GM03348 (cell line): ENCODE measurements at regions not wholly inside any gene's neighbourhood (a gene's known extent, or its start where the extent isn't known, plus 50 kb on each side); places are given as distances from the start of the nearest gene placed in this dataset.

ENCODE experiments used
- DNase-seq: peaks from one replicate; pipeline ENCODE4 v3.0.0; 2012; ENCODE audit warnings: low spot score

DNA sequence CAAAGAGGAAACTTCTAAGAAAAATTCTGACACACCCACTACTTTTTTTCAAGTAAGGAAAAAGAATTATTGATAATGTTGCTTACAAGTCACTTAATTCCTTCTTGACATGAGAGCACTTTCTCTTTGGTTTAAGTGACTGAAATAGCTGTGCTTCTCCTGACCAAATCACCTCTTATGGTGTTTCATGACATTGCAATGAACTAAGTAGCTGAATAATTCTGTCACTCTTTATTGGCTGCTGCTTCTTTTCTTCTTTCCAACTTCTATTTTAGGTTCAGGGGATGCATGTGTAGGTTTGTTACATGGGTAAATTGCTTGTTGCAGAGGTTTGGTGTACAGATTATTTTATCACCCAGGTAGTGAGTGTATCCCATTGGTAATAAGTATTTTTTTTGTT lies 447.6 kb upstream of the NETO1 start:
- DNase-seq: no peak

DNA sequence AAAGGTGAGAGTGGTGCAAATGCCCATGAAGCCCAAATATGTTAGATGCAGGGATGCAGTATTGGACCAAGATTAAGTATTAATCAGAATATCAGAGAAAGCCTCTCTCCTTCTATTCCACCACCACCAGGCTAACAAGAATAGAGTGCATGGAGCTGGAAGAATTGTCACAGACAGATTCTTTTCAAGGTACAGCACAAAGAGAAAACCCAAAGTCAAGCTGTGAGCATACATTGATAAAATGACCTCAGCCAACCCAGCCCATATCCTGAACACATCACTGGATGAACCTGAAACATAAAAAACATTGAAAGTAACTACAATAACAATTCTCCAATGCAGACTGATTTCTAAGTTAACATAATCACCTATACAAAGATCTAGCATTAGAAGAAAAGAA lies 445.7 kb upstream of the NETO1 start:
- DNase-seq: no peak

DNA sequence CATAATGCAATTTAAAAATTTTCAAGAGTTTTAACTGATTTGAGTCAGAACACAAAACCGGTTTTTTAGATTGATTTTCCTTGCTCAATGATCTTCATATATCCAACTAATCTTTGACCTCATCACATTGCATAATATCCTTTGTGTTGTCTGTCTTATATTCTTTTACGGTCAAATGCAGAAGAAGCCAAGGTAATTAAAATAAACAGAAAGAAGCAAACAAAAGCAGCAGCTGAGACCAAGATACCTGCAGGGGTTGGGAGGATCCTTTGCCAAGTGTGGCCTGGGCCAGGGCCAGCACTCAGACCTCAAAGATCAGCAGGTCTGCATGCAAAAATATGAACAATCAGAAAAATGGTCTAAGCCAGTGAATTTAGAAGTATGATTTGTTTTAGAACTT lies 428.9 kb upstream of the NETO1 start:
- DNase-seq: no peak

DNA sequence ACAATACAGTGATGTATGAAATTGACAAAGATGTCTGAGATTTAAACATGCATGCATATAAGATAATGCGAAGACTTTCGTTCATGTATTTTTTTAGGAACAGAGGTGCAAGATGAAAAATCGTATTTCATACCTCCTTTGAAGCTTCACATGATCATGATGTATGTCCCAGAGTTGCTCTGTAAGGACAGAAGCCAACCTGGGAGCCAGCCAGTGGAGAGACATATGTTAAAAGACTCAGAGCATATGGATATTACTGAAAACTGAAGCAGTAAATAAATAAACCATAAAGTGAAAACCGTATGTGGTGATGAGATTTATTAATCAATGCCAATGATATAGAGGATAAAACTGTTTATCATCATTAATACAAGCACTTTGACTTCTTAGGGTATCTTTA lies 424.4 kb upstream of the NETO1 start:
- DNase-seq: no peak

DNA sequence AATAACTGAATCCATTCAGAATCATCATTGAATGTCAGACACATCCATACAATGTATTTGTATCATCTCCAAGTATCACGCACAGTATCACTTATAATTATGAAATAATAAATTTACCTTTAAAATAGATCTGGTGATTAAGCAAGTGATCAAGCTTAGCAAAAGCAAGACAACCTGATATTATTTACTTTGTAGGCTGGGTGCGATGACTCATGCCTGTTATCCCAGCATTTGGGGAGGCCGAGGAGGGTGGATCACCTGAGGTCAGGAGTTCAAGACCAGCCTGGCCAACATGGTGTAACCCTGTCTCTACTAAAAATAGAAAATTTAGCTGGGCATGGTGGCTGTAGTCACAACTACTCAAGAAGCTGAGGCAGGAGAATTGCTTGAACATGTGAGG lies 421.0 kb upstream of the NETO1 start:
- no peak for DNase-seq

DNA sequence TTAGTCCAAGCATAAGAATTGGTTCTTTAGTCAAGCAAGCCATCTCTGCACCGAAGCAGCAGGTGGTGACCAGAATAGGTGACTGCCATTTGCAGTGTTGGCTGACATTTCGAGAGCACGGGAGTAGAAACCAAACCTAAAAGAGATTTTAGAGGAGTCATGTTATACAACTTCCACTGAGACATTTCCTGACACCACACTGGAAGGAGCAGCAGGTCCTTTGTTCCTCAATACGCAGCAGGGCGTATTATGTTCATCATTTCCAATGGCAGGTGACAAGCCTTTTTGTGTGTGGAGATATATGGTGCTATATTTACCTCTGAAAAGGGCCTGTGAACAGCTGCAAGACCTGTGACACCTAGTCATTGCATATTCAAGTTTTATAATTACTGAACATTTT lies 418.8 kb upstream of the NETO1 start:
- DNase-seq: no peak

DNA sequence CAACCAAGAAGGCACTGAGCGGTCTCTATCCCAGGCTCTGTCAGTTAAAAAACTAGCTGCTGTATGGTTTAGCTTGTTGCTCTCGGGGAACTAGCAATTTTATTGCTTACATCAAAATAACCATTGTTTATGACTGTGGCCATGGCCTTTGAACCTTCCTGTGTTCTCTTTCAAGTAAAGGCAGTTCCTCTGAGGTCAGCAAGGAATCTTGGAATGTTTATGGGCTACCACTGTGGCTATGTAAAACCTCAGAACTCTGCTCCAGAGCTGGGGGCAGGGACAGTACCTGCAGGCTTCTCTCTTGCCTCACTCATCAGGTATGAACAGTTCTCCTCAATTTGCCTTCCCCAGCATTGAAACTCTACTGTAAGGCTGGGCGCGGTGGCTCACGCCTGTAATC lies 416.0 kb upstream of the NETO1 start:
- DNase-seq: no peak

DNA sequence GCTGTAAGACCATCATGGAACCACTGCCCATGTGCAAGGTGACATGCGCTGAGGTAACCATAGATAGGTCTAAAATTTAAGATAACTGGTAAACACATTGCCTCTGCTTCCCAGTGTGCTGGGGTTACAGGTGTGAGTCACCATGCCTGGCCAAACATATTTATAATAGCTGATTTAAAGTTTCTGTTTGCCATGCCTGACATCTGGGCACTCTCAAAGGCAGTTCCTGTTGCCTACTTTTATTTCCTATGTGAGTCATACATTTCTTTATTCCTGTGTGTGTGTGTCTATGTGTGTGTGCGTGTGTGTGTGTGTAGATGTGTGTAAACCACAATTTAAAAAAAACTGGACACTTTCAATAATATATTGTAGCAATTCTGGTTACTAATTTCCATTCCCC lies 415.2 kb upstream of the NETO1 start:
- no peak for DNase-seq

DNA sequence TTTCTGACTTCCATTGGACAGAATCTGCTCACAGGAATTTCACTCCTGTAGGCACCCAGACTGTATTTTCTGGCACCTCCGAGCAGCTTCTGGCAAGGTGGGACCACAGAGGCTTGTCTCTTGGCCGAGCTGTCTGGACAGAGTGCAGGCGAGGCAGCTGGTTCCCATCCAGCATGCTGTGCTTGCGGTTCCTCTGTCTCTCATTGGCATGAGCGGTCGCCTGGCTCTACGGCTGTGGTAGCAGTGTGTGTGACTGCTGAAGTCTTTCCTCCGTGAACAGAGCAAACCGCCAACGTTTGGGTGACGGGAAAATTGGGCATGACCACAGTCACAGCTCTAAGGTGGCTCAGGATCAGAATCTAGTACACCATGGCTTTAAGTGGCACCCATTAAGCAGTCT lies 411.7 kb upstream of the NETO1 start:
- DNase-seq: no peak

DNA sequence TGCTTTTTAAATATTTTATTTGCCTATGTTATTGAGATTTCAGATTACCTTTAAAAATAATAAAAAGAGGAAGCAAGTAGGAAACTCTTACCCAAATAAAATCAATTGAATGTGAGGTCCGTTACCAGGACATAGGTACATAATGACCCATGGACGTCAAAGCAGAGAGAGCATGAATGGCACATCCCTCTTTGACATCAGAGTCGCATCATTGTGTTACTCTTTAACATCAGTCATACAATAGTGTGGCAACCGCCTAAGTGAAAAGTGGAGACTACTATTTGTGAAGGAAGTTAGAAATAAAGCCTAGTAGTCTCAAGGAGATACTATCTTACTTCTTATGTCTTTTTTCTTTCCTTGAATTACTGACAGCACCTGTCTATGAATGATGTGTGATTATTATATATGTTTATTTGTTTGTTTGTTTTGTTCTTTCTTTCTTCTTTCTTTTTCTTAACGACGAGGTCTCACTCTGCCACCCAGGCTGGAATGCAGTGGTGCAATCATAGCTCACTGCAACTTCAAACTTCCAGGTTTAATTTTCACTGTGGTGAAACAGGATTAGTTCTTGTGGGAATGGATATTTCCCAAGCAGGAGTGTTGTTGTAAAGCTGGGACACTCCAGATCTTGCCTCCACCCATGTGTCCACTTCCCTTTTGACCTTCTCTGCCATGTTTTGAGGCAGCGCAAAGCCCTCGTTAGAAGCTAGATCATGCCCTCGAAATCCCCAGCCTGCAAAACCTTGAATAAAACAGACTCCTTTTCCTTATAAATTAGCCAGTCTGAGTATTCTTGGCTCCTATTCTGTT lies 407.2 kb upstream of the NETO1 start:
- no peak for DNase-seq

DNA sequence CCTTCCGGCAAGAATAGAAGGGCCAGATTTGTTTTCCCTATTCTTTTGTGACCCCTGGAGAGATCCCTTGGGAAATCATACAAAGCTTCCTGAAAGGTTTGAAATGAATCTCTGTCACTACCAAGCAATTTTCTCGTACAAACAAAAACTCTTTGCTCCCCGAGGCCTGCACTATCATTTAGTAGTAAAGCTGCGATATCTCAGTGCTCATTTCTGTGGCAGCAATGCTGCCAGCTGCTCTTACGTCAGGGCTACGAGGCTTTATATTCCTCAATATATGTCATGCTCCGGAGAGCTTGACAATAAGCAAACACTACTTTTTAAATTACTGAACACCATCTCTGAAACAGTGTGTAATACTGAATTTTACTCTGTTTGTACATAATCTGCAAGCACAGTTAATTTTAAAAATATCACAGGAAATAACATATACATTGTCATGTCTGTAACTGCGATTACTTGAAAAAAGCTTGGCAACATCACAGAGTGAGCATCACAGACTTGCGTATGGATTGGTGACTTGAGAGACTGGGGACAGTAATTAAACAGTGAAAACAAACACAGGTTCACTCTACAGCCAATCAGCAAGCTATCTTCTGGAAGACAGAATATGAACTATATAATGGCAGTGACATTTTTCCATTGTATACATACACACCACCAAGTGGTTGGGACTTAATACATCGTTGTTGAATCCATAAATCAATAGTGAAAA lies 403.3 kb upstream of the NETO1 start:
- no peak for DNase-seq

DNA sequence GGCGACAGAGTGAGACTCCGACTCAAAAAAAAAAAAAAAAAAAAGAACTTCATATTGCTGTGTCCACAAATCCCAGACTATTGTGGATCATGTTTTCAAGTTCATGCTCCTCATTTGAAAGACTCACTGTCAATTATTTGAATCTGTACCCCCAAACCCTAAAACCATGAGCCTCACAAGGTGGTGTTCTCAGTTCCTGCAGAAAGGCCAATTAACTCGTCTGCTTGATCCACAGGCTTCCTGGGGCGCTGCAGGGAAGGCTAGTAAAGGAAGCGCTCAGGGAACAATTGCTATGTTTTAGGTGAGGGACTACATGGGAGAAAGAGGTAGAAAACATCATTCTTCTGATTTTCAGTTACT lies 396.8 kb upstream of the NETO1 start:
- no peak for DNase-seq

DNA sequence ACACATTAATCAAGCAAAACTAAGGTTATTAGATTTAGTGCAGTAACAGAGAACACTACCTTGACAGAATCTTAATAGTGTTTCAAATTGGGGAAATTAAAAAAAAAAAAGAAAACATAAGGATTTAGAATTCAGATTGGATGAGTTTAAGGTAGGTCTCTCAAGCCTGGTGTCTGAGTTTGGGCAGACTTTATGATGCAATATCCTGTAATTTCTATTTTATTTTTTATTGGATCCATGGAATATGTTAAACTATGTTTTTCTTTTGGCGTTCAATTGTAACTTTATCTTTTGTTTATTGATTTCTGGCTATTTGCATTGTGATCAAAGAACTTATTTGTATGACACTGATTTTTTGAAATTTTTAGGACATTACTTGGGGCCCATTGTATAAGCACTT lies 394.1 kb upstream of the NETO1 start:
- DNase-seq: no peak

DNA sequence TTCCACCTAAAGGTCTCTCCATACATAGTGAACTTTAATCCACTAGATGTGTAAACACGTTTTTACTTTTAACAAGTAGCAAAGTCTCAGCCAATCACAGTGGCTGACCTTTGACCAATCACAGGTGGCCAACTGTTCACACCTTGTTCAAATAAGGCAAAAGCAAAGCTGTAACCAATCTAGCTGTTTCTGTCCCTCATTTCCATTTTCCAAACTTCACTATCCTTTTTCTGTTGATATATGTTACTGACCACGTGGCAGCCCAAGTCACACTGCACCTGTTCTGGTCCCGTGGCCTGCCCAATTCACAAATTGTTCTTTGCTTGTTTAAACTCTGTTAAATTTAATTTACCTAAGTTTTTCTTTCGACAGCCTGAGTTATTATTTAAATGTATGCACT lies 393.5 kb upstream of the NETO1 start:
- DNase-seq: no peak

DNA sequence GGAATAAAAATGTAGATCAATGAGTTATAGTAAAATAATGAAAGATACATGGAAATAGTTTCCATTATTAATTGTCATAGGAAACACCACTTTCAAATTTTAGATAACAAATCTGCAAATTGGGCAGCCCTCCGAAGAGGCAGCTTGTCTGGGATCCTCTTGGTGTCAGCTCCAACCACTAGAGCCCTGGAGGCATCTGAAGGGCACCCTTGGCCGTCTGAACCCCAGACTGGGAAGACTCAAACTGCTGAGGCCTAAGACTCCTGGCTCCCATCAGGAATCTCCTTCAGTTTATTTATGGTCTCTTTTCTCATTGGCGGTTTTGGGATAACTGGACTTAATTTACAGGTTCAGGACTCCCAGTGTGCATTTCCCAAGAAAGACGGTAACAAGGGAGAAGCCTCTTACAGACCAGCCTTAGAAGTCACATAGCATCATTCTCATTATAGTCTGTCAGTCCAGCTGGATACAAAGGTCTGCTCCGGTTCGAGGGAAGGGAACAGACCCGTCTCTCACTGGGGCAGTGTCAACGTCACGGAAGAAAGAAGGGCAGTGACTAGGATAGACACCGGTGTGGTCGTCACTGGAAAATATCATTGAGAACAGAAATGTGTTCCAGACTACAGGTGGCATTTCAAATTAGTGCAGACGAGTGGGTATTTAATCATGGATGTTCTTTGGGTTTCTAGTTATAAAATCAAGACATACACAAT lies 390.7 kb upstream of the NETO1 start:
- no peak for DNase-seq

DNA sequence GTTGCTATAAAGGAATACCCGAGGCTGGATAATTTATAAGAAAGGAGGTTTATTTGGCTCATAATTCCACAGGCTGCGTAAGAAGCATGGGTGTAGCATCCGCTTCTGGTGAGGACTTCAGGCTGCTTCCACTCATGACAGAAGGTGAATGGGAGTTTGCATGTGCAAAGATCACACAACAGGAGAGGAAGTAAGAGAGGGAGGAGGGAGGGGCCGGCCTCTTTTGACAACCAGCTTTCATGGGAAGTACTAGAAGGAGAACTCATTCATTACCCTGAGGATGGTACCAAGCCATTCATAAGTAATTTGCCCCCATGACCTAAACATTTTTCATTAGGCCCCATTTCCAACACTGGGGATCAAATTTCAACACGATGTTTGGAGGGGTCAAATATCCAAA lies 386.8 kb upstream of the NETO1 start:
- no peak for DNase-seq

DNA sequence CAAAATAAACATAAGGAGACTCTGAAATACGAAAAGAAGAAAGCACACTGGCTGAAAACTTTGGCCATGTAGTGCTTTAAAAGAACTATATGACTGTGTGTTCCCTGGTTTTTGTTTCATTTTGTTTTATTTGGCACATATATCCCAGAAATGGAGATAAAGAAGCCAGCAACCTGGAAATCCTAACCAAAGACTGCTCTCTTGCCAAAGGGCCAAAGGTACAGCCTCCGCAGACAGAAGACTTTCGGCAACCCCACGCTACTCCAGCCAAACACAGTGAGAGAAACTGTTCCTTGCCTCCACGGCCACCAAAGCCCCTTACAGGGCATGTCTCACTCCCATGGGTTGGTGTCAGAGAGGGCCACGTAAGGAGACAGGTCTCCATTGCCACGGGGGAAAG lies 381.2 kb upstream of the NETO1 start:
- DNase-seq: no peak

DNA sequence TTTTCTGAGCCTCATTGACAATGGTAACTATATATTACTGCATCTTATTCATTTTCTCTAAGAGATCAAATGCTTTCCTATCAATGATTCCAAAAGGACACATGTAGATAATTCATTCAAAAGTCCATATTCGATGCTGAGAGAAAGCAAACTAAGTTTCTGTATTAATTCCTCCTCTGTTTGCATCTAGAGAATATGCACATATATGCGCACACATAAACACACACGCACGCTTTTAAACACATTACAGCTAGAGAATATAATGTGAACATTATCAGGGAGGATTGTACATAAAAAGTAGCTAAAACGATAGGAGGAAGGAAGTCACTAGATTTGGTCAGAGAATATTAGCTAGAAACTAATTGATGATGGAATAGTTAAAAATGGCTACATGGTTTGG lies 379.0 kb upstream of the NETO1 start:
- no peak for DNase-seq

DNA sequence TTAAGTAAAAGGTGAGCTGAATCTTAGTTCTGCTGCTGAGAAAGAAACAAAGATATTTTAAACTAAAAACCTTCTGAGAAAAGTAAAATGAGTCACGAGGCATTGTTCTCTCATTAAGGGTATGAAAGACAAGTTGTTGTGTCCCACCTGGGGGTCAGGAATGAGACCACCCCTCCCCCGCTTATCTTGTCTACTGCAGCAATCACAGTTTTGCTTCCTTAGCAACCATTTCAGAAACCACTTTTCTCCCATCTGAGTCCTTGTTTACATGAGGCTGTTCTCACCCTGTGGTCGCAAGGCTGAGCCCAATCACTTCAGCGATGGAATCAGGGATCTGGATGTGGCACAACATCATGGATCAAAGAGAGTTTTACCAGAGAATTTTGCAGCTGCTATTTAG lies 377.6 kb upstream of the NETO1 start:
- DNase-seq: no peak

DNA sequence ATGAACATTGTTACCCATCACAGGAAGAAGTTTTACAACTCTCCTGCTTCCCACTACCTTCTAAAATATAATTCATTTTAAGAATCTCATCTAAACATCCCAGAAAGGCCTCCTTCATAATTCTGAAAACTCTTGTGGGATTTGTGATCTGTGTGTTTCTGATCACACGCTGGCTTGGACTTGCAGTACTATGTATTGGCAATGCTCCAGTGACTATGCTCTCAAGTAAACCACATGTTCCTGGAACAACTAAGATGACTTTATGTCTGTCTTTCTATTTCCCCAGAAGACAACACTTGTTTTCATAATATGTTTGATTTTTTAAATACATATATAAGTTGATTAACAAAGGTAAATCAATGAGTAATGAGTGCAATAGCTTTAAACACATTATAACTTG lies 376.6 kb upstream of the NETO1 start:
- no peak for DNase-seq

DNA sequence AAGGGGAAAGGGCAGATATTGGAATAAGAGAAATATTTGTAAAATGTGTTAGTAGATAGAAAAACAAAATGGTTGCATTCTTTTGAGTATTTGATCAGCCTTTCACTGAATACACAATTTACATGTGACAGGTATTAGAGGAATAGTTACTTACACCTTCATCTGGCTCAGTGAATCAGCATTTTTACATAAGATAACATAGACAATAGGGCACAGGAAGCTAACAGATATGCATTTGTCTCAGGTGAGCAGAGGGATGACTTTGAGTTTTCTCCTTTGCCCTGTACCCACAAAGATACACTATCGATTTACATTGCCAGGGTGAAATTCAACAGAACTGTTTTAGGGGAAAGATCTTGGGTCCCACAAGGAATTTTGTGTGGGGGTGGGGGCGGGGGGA lies 373.1 kb upstream of the NETO1 start:
- DNase-seq: no peak

DNA sequence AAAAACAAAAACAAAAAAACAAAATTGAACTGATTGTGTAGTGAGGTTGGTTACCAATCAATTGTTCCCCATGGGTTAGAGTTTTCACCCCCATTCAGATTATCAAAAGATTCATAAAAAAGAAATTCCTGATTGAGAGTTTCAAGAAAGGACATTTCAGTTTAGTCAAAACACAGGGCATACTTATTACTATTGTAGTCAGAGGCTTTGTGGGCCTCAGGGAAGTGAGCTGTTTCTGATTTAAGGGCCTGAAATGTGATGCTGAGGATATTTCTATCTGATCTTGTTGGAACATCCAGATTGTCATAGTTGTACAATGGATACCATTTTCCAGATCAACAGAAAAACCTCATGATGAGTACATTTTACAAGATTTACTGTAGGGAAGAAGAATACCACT lies 368.1 kb upstream of the NETO1 start:
- DNase-seq: no peak

DNA sequence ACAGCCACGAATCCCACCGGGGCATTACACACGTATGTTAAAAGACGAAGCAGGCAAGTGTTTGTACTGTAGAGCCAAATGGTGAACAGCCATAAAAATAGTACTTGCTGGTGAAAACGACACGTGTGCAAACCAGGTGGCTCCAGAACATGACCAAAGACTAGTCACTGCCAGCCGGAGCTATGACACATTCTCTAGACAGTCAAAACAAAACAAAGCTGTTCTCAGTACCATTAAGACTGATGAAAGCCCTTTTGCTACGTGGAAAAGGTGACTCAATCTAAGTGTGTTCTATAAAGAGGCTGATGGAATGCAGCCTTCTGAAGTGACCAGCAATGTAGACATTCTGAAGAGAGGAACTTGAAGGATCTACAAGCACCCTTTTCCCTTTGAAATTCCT lies 367.7 kb upstream of the NETO1 start:
- DNase-seq: peak; percentile 44
